ENCODE measurements at regions not wholly inside any gene's neighbourhood (a gene's known extent, or its start where the extent isn't known, plus 50 kb on each side); places are given as distances from the start of the nearest gene placed in this dataset.

- no peak for TF ChIP-seq CTCF (IDR thresholded peaks at IDR 0.05)
- no peak for TF ChIP-seq SIN3A (IDR thresholded peaks at IDR 0.05; ENCODE audit: borderline replicate concordance, insufficient read depth, low read depth, low read length)
- no peak for TF ChIP-seq REST (IDR thresholded peaks at IDR 0.05; ENCODE audit: insufficient read depth in 1 of 2, low read depth in 2 of 2, low read length in 1 of 2)
- no peak for TF ChIP-seq POLR2AphosphoS5 (IDR thresholded peaks at IDR 0.05; ENCODE audit: low read depth, low read length)
These were observed 676.5 kb upstream of the FSHR start for GRCh38 chr2:49830846-49831245.

All from Panc1 (cell line).